Raji (cell line): ENCODE measurements at regions not wholly inside any gene's neighbourhood (a gene's known extent, or its start where the extent isn't known, plus 50 kb on each side); places are given as distances from the start of the nearest gene placed in this dataset.

ENCODE experiments used
- POLR2A ChIP-seq: IDR thresholded peaks from 2 replicates; pipeline ENCODE4 v1.6.1; 2011; ENCODE audit warnings: low read depth, low read length, control low read depth; ENCODE audit not compliant: insufficient read depth

GRCh38 chr2:118686346-118686745 is 161.1 kb downstream of the EN1 start:
- TF ChIP-seq POLR2A, result no peak

- no peak for TF ChIP-seq POLR2A
Measured at GRCh38 chr2:118683460-118683859, 164.0 kb downstream of the EN1 start.

GRCh38 chr2:118678985-118679384 is 168.5 kb downstream of the EN1 start:
- TF ChIP-seq POLR2A, result no peak

GRCh38 chr2:118677546-118677945 is 169.9 kb downstream of the EN1 start:
- no peak for TF ChIP-seq POLR2A

- no peak for TF ChIP-seq POLR2A
Measured at GRCh38 chr2:118675531-118675930, 171.9 kb downstream of the EN1 start.

- no peak for TF ChIP-seq POLR2A
Measured at GRCh38 chr2:118672571-118673158, 174.8 kb downstream of the EN1 start.

- no peak for TF ChIP-seq POLR2A
Measured at GRCh38 chr2:118671701-118672454, 175.6 kb downstream of the EN1 start.

GRCh38 chr2:118670838-118671237 is 176.6 kb downstream of the EN1 start:
- no peak for TF ChIP-seq POLR2A

- TF ChIP-seq POLR2A, result no peak
Measured at GRCh38 chr2:118670276-118670675, 177.2 kb downstream of the EN1 start.

GRCh38 chr2:118669654-118670053 is 177.8 kb downstream of the EN1 start:
- no peak for TF ChIP-seq POLR2A

- TF ChIP-seq POLR2A, result no peak
Measured at GRCh38 chr2:118668431-118669424, 178.7 kb downstream of the EN1 start.

- no peak for TF ChIP-seq POLR2A
Measured at GRCh38 chr2:118667964-118668363, 179.5 kb downstream of the EN1 start.

- no peak for TF ChIP-seq POLR2A
Measured at GRCh38 chr2:118667348-118667747, 180.1 kb downstream of the EN1 start.

- TF ChIP-seq POLR2A, result no peak
Measured at GRCh38 chr2:118665784-118666529, 181.5 kb downstream of the EN1 start.

- TF ChIP-seq POLR2A, result no peak
Measured at GRCh38 chr2:118661179-118661578, 186.3 kb downstream of the EN1 start.

- no peak for TF ChIP-seq POLR2A
Measured at GRCh38 chr2:118658596-118659198, 188.8 kb downstream of the EN1 start.
